ENCODE measurements at regions not wholly inside any gene's neighbourhood (a gene's known extent, or its start where the extent isn't known, plus 50 kb on each side); places are given as distances from the start of the nearest gene placed in this dataset.

GRCh38 chr9:109883623-109884022, 103.6 kb downstream of the PALM2AKAP2 start:
- WGBS: 86% methylated on average over 3 of the region's 3 CpGs
- H3K36me3 ChIP-seq (ENCODE audit: insufficient read depth, low read length): no peaks in the 10 kb centered on the region
- H3K9me3 ChIP-seq (ENCODE audit: insufficient read depth, low read depth, low read length): no peaks in the 10 kb centered on the region
- H3K4me1 ChIP-seq (ENCODE audit: insufficient read depth, low read length): peaks cover 10% of the 10 kb centered on the region
- H3K9ac ChIP-seq (ENCODE audit: low read depth, low read length): no peak overlapping the region
- H3K27ac ChIP-seq (ENCODE audit: low read depth, low read length): no peak overlapping the region
- no peaks in the 10 kb centered on the region for H3K27me3 ChIP-seq (ENCODE audit: insufficient read depth, low read length)
- H3K4me3 ChIP-seq (ENCODE audit: low read length): no peak overlapping the region

- WGBS: 92% methylated on average over 6 of the region's 6 CpGs
- H3K27ac ChIP-seq (ENCODE audit: low read depth, low read length): no peak overlapping the region
- H3K36me3 ChIP-seq (ENCODE audit: insufficient read depth, low read length): no peaks in the 10 kb centered on the region
- H3K4me3 ChIP-seq (ENCODE audit: low read length): no peak overlapping the region
- no peaks in the 10 kb centered on the region for H3K27me3 ChIP-seq (ENCODE audit: insufficient read depth, low read length)
- peaks cover 10% of the 10 kb centered on the region for H3K4me1 ChIP-seq (ENCODE audit: insufficient read depth, low read length)
- H3K9ac ChIP-seq (ENCODE audit: low read depth, low read length): no peak overlapping the region
- no peaks in the 10 kb centered on the region for H3K9me3 ChIP-seq (ENCODE audit: insufficient read depth, low read depth, low read length)
Measured at GRCh38 chr9:109886041-109886440, 106.0 kb downstream of the PALM2AKAP2 start.

GRCh38 chr9:109886617-109887016, 106.6 kb downstream of the PALM2AKAP2 start:
- Histone ChIP-seq H3K27me3 (ENCODE audit: insufficient read depth, low read length) (no peaks in the 10 kb centered on the region), H3K36me3 (ENCODE audit: insufficient read depth, low read length) (no peaks in the 10 kb centered on the region), H3K4me1 (ENCODE audit: insufficient read depth, low read length) (peaks cover 10% of the 10 kb centered on the region), H3K9ac (ENCODE audit: low read depth, low read length) (no peak overlapping the region), H3K4me3 (ENCODE audit: low read length) (no peak overlapping the region), H3K9me3 (ENCODE audit: insufficient read depth, low read depth, low read length) (no peaks in the 10 kb centered on the region), H3K27ac (ENCODE audit: low read depth, low read length) (no peak overlapping the region)
- WGBS: 89% methylated on average over 3 of the region's 3 CpGs

- Histone ChIP-seq H3K27ac (ENCODE audit: low read depth, low read length) (no peak overlapping the region), H3K27me3 (ENCODE audit: insufficient read depth, low read length) (no peaks in the 10 kb centered on the region), H3K4me1 (ENCODE audit: insufficient read depth, low read length) (peaks cover 10% of the 10 kb centered on the region), H3K4me3 (ENCODE audit: low read length) (no peak overlapping the region), H3K36me3 (ENCODE audit: insufficient read depth, low read length) (no peaks in the 10 kb centered on the region), H3K9me3 (ENCODE audit: insufficient read depth, low read depth, low read length) (no peaks in the 10 kb centered on the region), H3K9ac (ENCODE audit: low read depth, low read length) (no peak overlapping the region)
- 91% methylated on average over 3 of the region's 3 CpGs for WGBS
Measured at GRCh38 chr9:109887079-109887478, 107.1 kb downstream of the PALM2AKAP2 start.

GRCh38 chr9:109888695-109889094, 108.7 kb downstream of the PALM2AKAP2 start:
- H3K4me3 ChIP-seq (ENCODE audit: low read length): no peak overlapping the region
- WGBS: 100% methylated on average over 1 of the region's 1 CpG
- H3K9ac ChIP-seq (ENCODE audit: low read depth, low read length): no peak overlapping the region
- no peaks in the 10 kb centered on the region for H3K27me3 ChIP-seq (ENCODE audit: insufficient read depth, low read length)
- H3K9me3 ChIP-seq (ENCODE audit: insufficient read depth, low read depth, low read length): no peaks in the 10 kb centered on the region
- no peak overlapping the region for H3K27ac ChIP-seq (ENCODE audit: low read depth, low read length)
- no peaks in the 10 kb centered on the region for H3K36me3 ChIP-seq (ENCODE audit: insufficient read depth, low read length)
- H3K4me1 ChIP-seq (ENCODE audit: insufficient read depth, low read length): peaks cover 10% of the 10 kb centered on the region

- no peak overlapping the region for H3K4me3 ChIP-seq (ENCODE audit: low read length)
- H3K36me3 ChIP-seq (ENCODE audit: insufficient read depth, low read length): no peaks in the 10 kb centered on the region
- no peak overlapping the region for H3K27ac ChIP-seq (ENCODE audit: low read depth, low read length)
- H3K9me3 ChIP-seq (ENCODE audit: insufficient read depth, low read depth, low read length): no peaks in the 10 kb centered on the region
- H3K4me1 ChIP-seq (ENCODE audit: insufficient read depth, low read length): peaks cover 10% of the 10 kb centered on the region
- no peak overlapping the region for H3K9ac ChIP-seq (ENCODE audit: low read depth, low read length)
- no peaks in the 10 kb centered on the region for H3K27me3 ChIP-seq (ENCODE audit: insufficient read depth, low read length)
- 94% methylated on average over 2 of the region's 2 CpGs for WGBS
Measured at GRCh38 chr9:109889456-109889855, 109.5 kb downstream of the PALM2AKAP2 start.

- 77% methylated on average over 5 of the region's 5 CpGs for WGBS
- Histone ChIP-seq H3K9ac (ENCODE audit: low read depth, low read length) (no peak overlapping the region), H3K4me1 (ENCODE audit: insufficient read depth, low read length) (no peaks in the 10 kb centered on the region), H3K27me3 (ENCODE audit: insufficient read depth, low read length) (no peaks in the 10 kb centered on the region), H3K4me3 (ENCODE audit: low read length) (no peak overlapping the region), H3K27ac (ENCODE audit: low read depth, low read length) (no peak overlapping the region), H3K9me3 (ENCODE audit: insufficient read depth, low read depth, low read length) (no peaks in the 10 kb centered on the region), H3K36me3 (ENCODE audit: insufficient read depth, low read length) (no peaks in the 10 kb centered on the region)
Measured at GRCh38 chr9:109893241-109893640, 113.2 kb downstream of the PALM2AKAP2 start.

GRCh38 chr9:109894473-109894872, 114.5 kb downstream of the PALM2AKAP2 start:
- no peaks in the 10 kb centered on the region for H3K9me3 ChIP-seq (ENCODE audit: insufficient read depth, low read depth, low read length)
- H3K27ac ChIP-seq (ENCODE audit: low read depth, low read length): no peak overlapping the region
- H3K4me3 ChIP-seq (ENCODE audit: low read length): no peak overlapping the region
- H3K4me1 ChIP-seq (ENCODE audit: insufficient read depth, low read length): no peaks in the 10 kb centered on the region
- 96% methylated on average over 6 of the region's 6 CpGs for WGBS
- H3K27me3 ChIP-seq (ENCODE audit: insufficient read depth, low read length): no peaks in the 10 kb centered on the region
- H3K9ac ChIP-seq (ENCODE audit: low read depth, low read length): no peak overlapping the region
- no peaks in the 10 kb centered on the region for H3K36me3 ChIP-seq (ENCODE audit: insufficient read depth, low read length)

- Histone ChIP-seq H3K36me3 (ENCODE audit: insufficient read depth, low read length) (no peaks in the 10 kb centered on the region), H3K9me3 (ENCODE audit: insufficient read depth, low read depth, low read length) (no peaks in the 10 kb centered on the region), H3K9ac (ENCODE audit: low read depth, low read length) (no peak overlapping the region), H3K27me3 (ENCODE audit: insufficient read depth, low read length) (no peaks in the 10 kb centered on the region), H3K4me1 (ENCODE audit: insufficient read depth, low read length) (no peaks in the 10 kb centered on the region), H3K4me3 (ENCODE audit: low read length) (no peak overlapping the region), H3K27ac (ENCODE audit: low read depth, low read length) (no peak overlapping the region)
- WGBS: 95% methylated on average over 5 of the region's 6 CpGs
Measured at GRCh38 chr9:109894921-109895758, 115.1 kb downstream of the PALM2AKAP2 start.

- H3K27ac ChIP-seq (ENCODE audit: low read depth, low read length): no peak overlapping the region
- H3K9me3 ChIP-seq (ENCODE audit: insufficient read depth, low read depth, low read length): no peaks in the 10 kb centered on the region
- no peaks in the 10 kb centered on the region for H3K4me1 ChIP-seq (ENCODE audit: insufficient read depth, low read length)
- no peak overlapping the region for H3K4me3 ChIP-seq (ENCODE audit: low read length)
- no peaks in the 10 kb centered on the region for H3K27me3 ChIP-seq (ENCODE audit: insufficient read depth, low read length)
- 86% methylated on average over 3 of the region's 3 CpGs for WGBS
- no peak overlapping the region for H3K9ac ChIP-seq (ENCODE audit: low read depth, low read length)
- H3K36me3 ChIP-seq (ENCODE audit: insufficient read depth, low read length): no peaks in the 10 kb centered on the region
Measured at GRCh38 chr9:109901201-109901600, 121.2 kb downstream of the PALM2AKAP2 start.

- Histone ChIP-seq H3K27ac (ENCODE audit: low read depth, low read length) (no peak overlapping the region), H3K36me3 (ENCODE audit: insufficient read depth, low read length) (no peaks in the 10 kb centered on the region), H3K9ac (ENCODE audit: low read depth, low read length) (no peak overlapping the region), H3K9me3 (ENCODE audit: insufficient read depth, low read depth, low read length) (no peaks in the 10 kb centered on the region), H3K4me1 (ENCODE audit: insufficient read depth, low read length) (peaks cover 6% of the 10 kb centered on the region; the same call in 1 of the 2 replicates), H3K27me3 (ENCODE audit: insufficient read depth, low read length) (no peaks in the 10 kb centered on the region), H3K4me3 (ENCODE audit: low read length) (no peak overlapping the region)
- 4% methylated on average over 2 of the region's 2 CpGs for WGBS
Measured at GRCh38 chr9:109903515-109904138, 123.6 kb downstream of the PALM2AKAP2 start.
